ENCODE measurements at regions not wholly inside any gene's neighbourhood (a gene's known extent, or its start where the extent isn't known, plus 50 kb on each side); places are given as distances from the start of the nearest gene placed in this dataset.

DNA sequence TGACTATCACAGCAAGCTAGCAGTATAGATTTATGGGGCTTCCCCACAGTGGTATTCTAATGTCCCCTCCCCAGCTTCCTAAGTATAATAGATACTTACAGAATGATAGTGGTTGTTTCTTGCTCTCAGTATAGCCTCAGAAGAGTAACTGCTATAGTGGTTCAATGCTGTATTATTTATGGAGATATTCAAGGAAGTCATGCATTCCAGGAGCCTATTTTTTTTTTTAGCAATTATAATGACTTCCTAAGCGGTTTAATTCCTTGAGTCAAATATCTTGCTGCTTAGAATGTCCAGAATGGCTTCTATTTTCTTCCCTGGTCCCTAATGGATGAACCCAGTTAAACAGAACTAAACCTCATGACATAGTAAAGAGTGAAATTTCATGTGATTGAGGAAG, 451.5 kb upstream of the SEMA3D start:
- no peaks in the 10 kb centered on the region for H3K36me3 ChIP-seq
- H3K9me3 ChIP-seq = no peaks in the 10 kb centered on the region
- no peak overlapping the region for H3K27ac ChIP-seq
- TF ChIP-seq POLR2A (IDR thresholded peaks at IDR 0.05) (no peak), POLR2AphosphoS5 (IDR thresholded peaks at IDR 0.05) (no peak), EP300 (IDR thresholded peaks at IDR 0.05) (no peak)
- TF ChIP-seq, protein P1, sequence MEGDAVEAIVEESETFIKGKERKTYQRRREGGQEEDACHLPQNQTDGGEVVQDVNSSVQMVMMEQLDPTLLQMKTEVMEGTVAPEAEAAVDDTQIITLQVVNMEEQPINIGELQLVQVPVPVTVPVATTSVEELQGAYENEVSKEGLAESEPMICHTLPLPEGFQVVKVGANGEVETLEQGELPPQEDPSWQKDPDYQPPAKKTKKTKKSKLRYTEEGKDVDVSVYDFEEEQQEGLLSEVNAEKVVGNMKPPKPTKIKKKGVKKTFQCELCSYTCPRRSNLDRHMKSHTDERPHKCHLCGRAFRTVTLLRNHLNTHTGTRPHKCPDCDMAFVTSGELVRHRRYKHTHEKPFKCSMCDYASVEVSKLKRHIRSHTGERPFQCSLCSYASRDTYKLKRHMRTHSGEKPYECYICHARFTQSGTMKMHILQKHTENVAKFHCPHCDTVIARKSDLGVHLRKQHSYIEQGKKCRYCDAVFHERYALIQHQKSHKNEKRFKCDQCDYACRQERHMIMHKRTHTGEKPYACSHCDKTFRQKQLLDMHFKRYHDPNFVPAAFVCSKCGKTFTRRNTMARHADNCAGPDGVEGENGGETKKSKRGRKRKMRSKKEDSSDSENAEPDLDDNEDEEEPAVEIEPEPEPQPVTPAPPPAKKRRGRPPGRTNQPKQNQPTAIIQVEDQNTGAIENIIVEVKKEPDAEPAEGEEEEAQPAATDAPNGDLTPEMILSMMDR (IDR thresholded peaks at IDR 0.05) = no peak
- 42 to 57% methylated on average over 1 of the region's 1 CpG for WGBS, 2 donors
- H3K4me3 ChIP-seq = no peak overlapping the region
- no peak for DNase-seq
- H3K4me1 ChIP-seq = no peaks in the 10 kb centered on the region
- H3K27me3 ChIP-seq = no peaks in the 10 kb centered on the region
- ATAC-seq (ENCODE audit: low FRiP score in 2 of 2) = no peak

DNA sequence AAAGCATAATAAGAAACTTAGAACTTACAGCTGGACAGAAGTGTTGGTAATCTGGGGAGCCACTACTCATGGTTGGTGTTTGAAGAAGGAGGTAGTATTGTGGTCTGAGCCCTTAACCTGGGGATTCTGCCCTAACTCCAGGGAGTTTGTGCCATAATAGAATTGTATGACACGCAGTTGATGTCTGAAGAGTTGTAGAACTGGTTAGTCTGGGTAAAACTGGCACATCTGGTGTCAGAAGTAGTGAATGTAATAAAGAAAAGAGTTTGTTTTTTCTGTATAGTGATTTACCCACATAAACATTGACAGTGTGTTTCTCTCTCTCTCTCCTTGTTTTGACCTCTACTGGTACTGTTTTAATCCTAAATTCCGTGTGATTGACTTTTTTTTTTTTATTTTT, 448.1 kb upstream of the SEMA3D start:
- ATAC-seq (ENCODE audit: low FRiP score in 2 of 2) = no peak
- WGBS, 2 donors = 58 to 77% methylated on average over 2 of the region's 2 CpGs
- DNase-seq = no peak
- no peaks in the 10 kb centered on the region for H3K27me3 ChIP-seq
- no peaks in the 10 kb centered on the region for H3K36me3 ChIP-seq
- no peak overlapping the region for H3K27ac ChIP-seq
- H3K4me3 ChIP-seq = no peak overlapping the region
- H3K9me3 ChIP-seq = no peaks in the 10 kb centered on the region
- no peaks in the 10 kb centered on the region for H3K4me1 ChIP-seq
- TF ChIP-seq POLR2AphosphoS5 (IDR thresholded peaks at IDR 0.05) = no peak
- no peak for TF ChIP-seq POLR2A (IDR thresholded peaks at IDR 0.05)
- TF ChIP-seq, protein P1 (IDR thresholded peaks at IDR 0.05) = no peak
- no peak for TF ChIP-seq EP300 (IDR thresholded peaks at IDR 0.05)

DNA sequence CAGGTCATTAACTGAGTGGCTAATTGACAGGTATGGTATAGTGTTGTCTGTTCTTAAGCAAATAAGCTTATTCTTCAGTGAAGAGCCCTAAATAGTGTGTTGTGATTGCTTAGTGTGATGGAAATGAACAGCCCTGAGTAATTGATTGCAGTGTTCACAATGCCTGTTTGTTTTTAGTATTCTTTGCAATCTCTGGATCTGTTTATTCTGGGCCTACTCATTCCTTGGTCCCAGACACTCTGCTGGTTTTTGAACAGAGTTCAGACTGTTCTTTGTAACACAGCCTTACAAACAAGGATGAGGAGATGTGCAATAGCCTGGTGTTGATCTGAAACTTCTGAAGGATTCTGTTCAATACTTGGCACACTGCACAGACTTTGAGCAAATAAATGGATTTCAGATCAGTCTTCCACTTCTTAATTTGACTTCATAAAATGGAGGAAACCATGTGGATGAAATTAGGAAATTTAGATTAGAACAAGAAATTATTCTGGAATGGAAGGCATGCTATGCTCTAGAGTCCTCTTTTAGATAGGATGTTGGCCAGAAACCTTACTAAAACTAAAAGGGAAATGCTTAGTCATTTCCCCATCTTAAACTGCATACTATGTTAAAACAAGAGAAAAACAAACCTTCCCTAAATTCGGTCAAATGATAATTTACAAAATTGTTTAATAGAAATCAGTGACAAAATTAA, 444.2 kb upstream of the SEMA3D start:
- no peaks in the 10 kb centered on the region for H3K27me3 ChIP-seq
- no peaks in the 10 kb centered on the region for H3K36me3 ChIP-seq
- H3K27ac ChIP-seq = peak overlapping the region in 1 of 4 donors; percentile 41
- DNase-seq (no peak), ATAC-seq (ENCODE audit: low FRiP score in 2 of 2) (no peak)
- H3K9me3 ChIP-seq = no peaks in the 10 kb centered on the region
- H3K4me1 ChIP-seq = no peaks in the 10 kb centered on the region
- TF ChIP-seq POLR2AphosphoS5 (IDR thresholded peaks at IDR 0.05) (no peak), EP300 (IDR thresholded peaks at IDR 0.05) (no peak), POLR2A (IDR thresholded peaks at IDR 0.05) (no peak)
- TF ChIP-seq, protein P1 (IDR thresholded peaks at IDR 0.05) = no peak
- WGBS, 2 donors = 46 to 51% methylated on average over 1 of the region's 1 CpG
- no peak overlapping the region for H3K4me3 ChIP-seq

DNA sequence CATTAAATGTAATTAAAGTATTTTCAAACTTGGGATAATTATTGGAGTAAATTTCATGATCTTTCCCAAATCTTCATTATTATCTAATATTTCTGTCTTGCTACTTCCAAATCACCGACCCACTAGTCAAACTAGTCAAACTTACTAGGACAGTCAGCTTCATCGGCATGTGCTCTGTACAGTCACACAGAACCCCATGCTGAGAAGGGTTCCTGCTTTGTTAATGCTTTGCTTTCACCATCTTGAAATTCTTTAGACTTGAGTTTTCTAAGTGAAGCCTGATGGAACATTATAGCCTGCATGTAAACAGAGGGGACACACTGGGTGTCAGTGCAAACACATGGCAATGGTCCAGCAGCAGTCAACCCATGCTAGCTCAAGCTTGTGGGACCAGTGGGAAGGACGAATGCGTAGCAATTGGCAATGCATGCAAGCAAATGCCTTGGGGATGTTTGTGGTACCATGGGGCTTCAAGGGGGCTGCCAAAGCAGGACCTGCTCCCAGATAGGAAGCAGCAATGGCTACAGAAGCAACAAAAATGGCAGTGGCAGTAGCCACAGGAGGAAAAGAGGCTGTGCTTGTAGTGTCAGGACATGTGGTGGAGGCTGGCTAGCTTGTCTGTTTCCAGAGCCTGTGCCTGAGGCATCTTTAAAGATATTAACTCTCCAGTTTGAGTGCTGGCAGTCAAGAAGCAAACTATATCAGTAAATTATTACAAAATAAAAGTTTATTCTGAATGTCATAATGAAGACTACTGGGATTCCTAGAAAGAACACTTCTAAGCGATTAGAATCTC, 441.1 kb upstream of the SEMA3D start:
- Histone ChIP-seq H3K36me3 (no peaks in the 10 kb centered on the region), H3K4me3 (no peak overlapping the region), H3K9me3 (no peaks in the 10 kb centered on the region), H3K27ac (no peak overlapping the region), H3K4me1 (no peaks in the 10 kb centered on the region), H3K27me3 (no peaks in the 10 kb centered on the region)
- 90 to 95% methylated on average over 5 of the region's 5 CpGs for WGBS, 2 donors
- TF ChIP-seq EP300 (IDR thresholded peaks at IDR 0.05) = no peak
- TF ChIP-seq, protein P1 (IDR thresholded peaks at IDR 0.05) = no peak
- TF ChIP-seq POLR2A (IDR thresholded peaks at IDR 0.05) = no peak
- no peak for TF ChIP-seq POLR2AphosphoS5 (IDR thresholded peaks at IDR 0.05)
- ATAC-seq (ENCODE audit: low FRiP score in 2 of 2) (no peak), DNase-seq (no peak)
